Stimulated activated CD4-positive, alpha-beta T cell treated with anti-CD3 and anti-CD28 coated beads, Interleukin-1b, Interleukin-23, amount 100 ng/mL, for 4 hours (primary cell): ENCODE measurements at regions not wholly inside any gene's neighbourhood (a gene's known extent, or its start where the extent isn't known, plus 50 kb on each side); places are given as distances from the start of the nearest gene placed in this dataset.

Source experiments
- DNase-seq, 2 donors: peaks; one replicate each; pipeline ENCODE4 v3.0.0-alpha.2; 2020; ENCODE audit warnings: low read depth in 2 of 2

- DNase-seq = no peak
Measured at GRCh38 chr12:65596514-65597091, 227.7 kb upstream of the HMGA2 start.

- no peak for DNase-seq
Measured at GRCh38 chr12:65597527-65597926, 226.8 kb upstream of the HMGA2 start.

- no peak for DNase-seq
Measured at GRCh38 chr12:65598688-65599087, 225.6 kb upstream of the HMGA2 start.

- no peak for DNase-seq
Measured at GRCh38 chr12:65602253-65602609, 222.1 kb upstream of the HMGA2 start.

- DNase-seq = peak in 1 of 2 donors; percentile 11
Measured at GRCh38 chr12:65602610-65603295, 221.5 kb upstream of the HMGA2 start.

- no peak for DNase-seq
Measured at GRCh38 chr12:65603438-65604351, 220.6 kb upstream of the HMGA2 start.

GRCh38 chr12:65605019-65605418 lies 219.3 kb upstream of the HMGA2 start:
- DNase-seq = no peak

GRCh38 chr12:65606008-65606766 lies 218.1 kb upstream of the HMGA2 start:
- no peak for DNase-seq

- DNase-seq = no peak
Measured at GRCh38 chr12:65607401-65607841, 216.9 kb upstream of the HMGA2 start.

- no peak for DNase-seq
Measured at GRCh38 chr12:65608319-65608916, 215.9 kb upstream of the HMGA2 start.

GRCh38 chr12:65609359-65609771 lies 214.9 kb upstream of the HMGA2 start:
- DNase-seq = no peak

- no peak for DNase-seq
Measured at GRCh38 chr12:65611396-65611795, 212.9 kb upstream of the HMGA2 start.

GRCh38 chr12:65612440-65612839 lies 211.8 kb upstream of the HMGA2 start:
- no peak for DNase-seq

- no peak for DNase-seq
Measured at GRCh38 chr12:65613692-65614091, 210.6 kb upstream of the HMGA2 start.

- no peak for DNase-seq
Measured at GRCh38 chr12:65614259-65614889, 209.9 kb upstream of the HMGA2 start.

GRCh38 chr12:65615118-65615517 lies 209.2 kb upstream of the HMGA2 start:
- no peak for DNase-seq

- DNase-seq = no peak
Measured at GRCh38 chr12:65616022-65616421, 208.3 kb upstream of the HMGA2 start.

GRCh38 chr12:65618588-65618987 lies 205.7 kb upstream of the HMGA2 start:
- DNase-seq = no peak

GRCh38 chr12:65619018-65619417 lies 205.3 kb upstream of the HMGA2 start:
- DNase-seq = no peak

GRCh38 chr12:65620046-65620445 lies 204.2 kb upstream of the HMGA2 start:
- no peak for DNase-seq

GRCh38 chr12:65622056-65622455 lies 202.2 kb upstream of the HMGA2 start:
- DNase-seq = no peak
